ENCODE measurements at regions not wholly inside any gene's neighbourhood (a gene's known extent, or its start where the extent isn't known, plus 50 kb on each side); places are given as distances from the start of the nearest gene placed in this dataset.

GRCh38 chr1:189312499-189312898, 1165.2 kb downstream of the BRINP3 start:
- TF ChIP-seq ZNF114 (CRISPR knock-in tag; IDR thresholded peaks at IDR 0.05) (no peak), CTCF (conservative IDR thresholded peaks at IDR 0.05; ENCODE audit: low read depth in 2 of 2) (no peak), POLR2AphosphoS5 (IDR thresholded peaks at IDR 0.05; ENCODE audit: low read depth) (no peak), REST (IDR thresholded peaks at IDR 0.05; ENCODE audit: unreplicated experiment) (no peak), EZH2 (IDR thresholded peaks at IDR 0.05; ENCODE audit: low read depth, unreplicated experiment) (no peak), EZH2phosphoT487 (IDR thresholded peaks at IDR 0.05; ENCODE audit: unreplicated experiment) (no peak), ZNF462 (CRISPR knock-in tag; IDR thresholded peaks at IDR 0.05) (no peak), CREB1 (CRISPR knock-in tag; IDR thresholded peaks at IDR 0.05; ENCODE audit: low read depth) (no peak), JUNB (IDR thresholded peaks at IDR 0.05; ENCODE audit: unreplicated experiment) (no peak), NANOG (IDR thresholded peaks at IDR 0.05; ENCODE audit: borderline replicate concordance) (no peak), ETS1 (IDR thresholded peaks at IDR 0.05) (no peak), ZNF331 (CRISPR knock-in tag; IDR thresholded peaks at IDR 0.05; ENCODE audit: low read depth) (no peak)

All from GM23338 (cell line).